Mammary epithelial cell (primary cell): ENCODE measurements at regions not wholly inside any gene's neighbourhood (a gene's known extent, or its start where the extent isn't known, plus 50 kb on each side); places are given as distances from the start of the nearest gene placed in this dataset.

Experiments used
- CTCF ChIP-seq, 2 donors: IDR thresholded peaks in 1 of 2; conservative IDR thresholded peaks in 1 of 2; 2 replicates each; pipeline ENCODE4 v1.5.1; 2011 to 2012; ENCODE audit warnings: inconsistent platforms in 2 of 2, low read length in 2 of 2, mild to moderate bottlenecking in 2 of 2, control low read depth in 1 of 2, low read depth in 1 of 2; ENCODE audit not compliant: insufficient read depth in 1 of 2; ENCODE audit errors: extremely low read depth in 1 of 2
- EZH2 ChIP-seq: IDR thresholded peaks from 2 replicates; pipeline ENCODE4 v1.6.1; 2012; ENCODE audit warnings: low read length, inconsistent platforms, borderline replicate concordance

- TF ChIP-seq CTCF (conservative IDR thresholded peaks at IDR 0.05 in 1 of 2, IDR thresholded peaks at IDR 0.05 in 1 of 2; ENCODE audit: extremely low read depth in 1 of 2, insufficient read depth in 1 of 2, low read depth in 1 of 2, low read length in 2 of 2) (no peak), EZH2 (no peak)
These were observed 497.8 kb downstream of the MN1 start for GRCh38 chr22:27303718-27304117.
